PC-9 (cell line): ENCODE measurements at regions not wholly inside any gene's neighbourhood (a gene's known extent, or its start where the extent isn't known, plus 50 kb on each side); places are given as distances from the start of the nearest gene placed in this dataset.

Experiments
- EZH2 ChIP-seq: fragments of 200-600 bp; sonication (generic); IDR thresholded peaks from 2 replicates; pipeline ENCODE4 v1.8.0; 2017; ENCODE audit warnings: antibody characterized with exemption, low read depth
- TF ChIP-seq, protein P1 (sequence below): fragments of 200-600 bp; sonication (generic); conservative IDR thresholded peaks from 2 replicates; pipeline ENCODE4 v1.6.1; 2017; ENCODE audit warnings: mixed run types, antibody characterized with exemption, mild to moderate bottlenecking, moderate library complexity

DNA sequence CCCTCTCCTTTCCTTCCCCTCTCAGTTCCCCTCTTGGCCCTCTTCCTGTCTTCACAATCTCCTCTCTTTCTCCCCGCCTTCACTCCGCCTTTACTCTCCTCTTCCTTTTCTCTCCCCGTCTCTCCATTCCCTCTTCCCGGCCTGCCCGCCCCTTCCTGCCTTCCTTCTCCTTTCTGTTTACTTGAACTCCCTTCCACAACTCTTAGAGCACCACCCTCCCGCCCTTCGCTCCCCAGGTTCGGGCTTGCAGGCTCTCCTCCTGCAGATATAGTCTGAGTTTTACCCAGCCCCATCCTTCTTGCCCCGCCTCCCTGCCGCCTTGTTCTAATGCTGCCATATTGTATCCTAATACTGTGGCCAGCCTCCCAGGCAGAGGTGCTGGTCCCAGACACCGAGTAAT lies 201.5 kb upstream of the N4BP1 start:
- TF ChIP-seq, protein P1, sequence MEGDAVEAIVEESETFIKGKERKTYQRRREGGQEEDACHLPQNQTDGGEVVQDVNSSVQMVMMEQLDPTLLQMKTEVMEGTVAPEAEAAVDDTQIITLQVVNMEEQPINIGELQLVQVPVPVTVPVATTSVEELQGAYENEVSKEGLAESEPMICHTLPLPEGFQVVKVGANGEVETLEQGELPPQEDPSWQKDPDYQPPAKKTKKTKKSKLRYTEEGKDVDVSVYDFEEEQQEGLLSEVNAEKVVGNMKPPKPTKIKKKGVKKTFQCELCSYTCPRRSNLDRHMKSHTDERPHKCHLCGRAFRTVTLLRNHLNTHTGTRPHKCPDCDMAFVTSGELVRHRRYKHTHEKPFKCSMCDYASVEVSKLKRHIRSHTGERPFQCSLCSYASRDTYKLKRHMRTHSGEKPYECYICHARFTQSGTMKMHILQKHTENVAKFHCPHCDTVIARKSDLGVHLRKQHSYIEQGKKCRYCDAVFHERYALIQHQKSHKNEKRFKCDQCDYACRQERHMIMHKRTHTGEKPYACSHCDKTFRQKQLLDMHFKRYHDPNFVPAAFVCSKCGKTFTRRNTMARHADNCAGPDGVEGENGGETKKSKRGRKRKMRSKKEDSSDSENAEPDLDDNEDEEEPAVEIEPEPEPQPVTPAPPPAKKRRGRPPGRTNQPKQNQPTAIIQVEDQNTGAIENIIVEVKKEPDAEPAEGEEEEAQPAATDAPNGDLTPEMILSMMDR, result no peak
- TF ChIP-seq EZH2, result no peak
